ENCODE measurements at regions not wholly inside any gene's neighbourhood (a gene's known extent, or its start where the extent isn't known, plus 50 kb on each side); places are given as distances from the start of the nearest gene placed in this dataset.

GRCh38 chr2:223415071-223415470, 187.1 kb downstream of the SCG2 start:
- no peak for TF ChIP-seq CTCF (conservative IDR thresholded peaks at IDR 0.05 in 1 of 2, IDR thresholded peaks at IDR 0.05 in 1 of 2; ENCODE audit: extremely low read depth in 1 of 2, insufficient read depth in 1 of 2, low read depth in 1 of 2, low read length in 2 of 2)
- TF ChIP-seq EZH2 (IDR thresholded peaks at IDR 0.05; ENCODE audit: borderline replicate concordance, low read length): no peak

Data from mammary epithelial cell (primary cell).